CD14-positive monocyte (primary cell): ENCODE measurements at regions not wholly inside any gene's neighbourhood (a gene's known extent, or its start where the extent isn't known, plus 50 kb on each side); places are given as distances from the start of the nearest gene placed in this dataset.

Source experiments
- DNase-seq, 3 donors: peaks; one replicate each; pipeline ENCODE4 v3.0.0-alpha.2; 2011 to 2022
- H2AFZ ChIP-seq: 2 replicates; pipeline ENCODE4 v1.6.0; 2012; ENCODE audit warnings: mild to moderate bottlenecking, low read depth, low read length, inconsistent platforms; ENCODE audit not compliant: insufficient read depth, poor library complexity, severe bottlenecking
- H3K27ac ChIP-seq, 2 donors: 1 replicate in 1 of 2; 2 replicates in 1 of 2; pipeline ENCODE4 v1.5.1; 2012 to 2013; ENCODE audit warnings: low read length in 2 of 2, control low read depth in 1 of 2, inconsistent platforms in 1 of 2, low read depth in 1 of 2, mild to moderate bottlenecking in 1 of 2
- H3K27me3 ChIP-seq, 2 donors: one replicate each; pipeline versions ENCODE4 v1.6.0 to v1.6.1; 2011 to 2013; ENCODE audit warnings: low read length in 2 of 2; ENCODE audit not compliant: control insufficient read depth in 2 of 2, insufficient read depth in 2 of 2
- H3K36me3 ChIP-seq, 2 donors: replicated peaks in 1 of 2; 1 replicate in 1 of 2; 2 replicates in 1 of 2; pipeline versions ENCODE4 v1.5.1 to v1.6.1; 2012 to 2013; ENCODE audit warnings: low read length in 2 of 2, control low read depth in 1 of 2, inconsistent platforms in 1 of 2, mild to moderate bottlenecking in 1 of 2; ENCODE audit not compliant: insufficient read depth in 2 of 2, control insufficient read depth in 1 of 2
- H3K4me1 ChIP-seq, 2 donors: 1 replicate in 1 of 2; 2 replicates in 1 of 2; pipeline versions ENCODE4 v1.5.1 to v1.6.1; 2012 to 2013; ENCODE audit warnings: low read length in 2 of 2, control low read depth in 1 of 2, inconsistent platforms in 1 of 2, mild to moderate bottlenecking in 1 of 2, moderate library complexity in 1 of 2; ENCODE audit not compliant: insufficient read depth in 2 of 2, control insufficient read depth in 1 of 2
- H3K4me2 ChIP-seq: replicated peaks from 2 replicates; pipeline ENCODE3; 2012; ENCODE audit warnings: low read length, moderate library complexity, mild to moderate bottlenecking; ENCODE audit not compliant: poor library complexity, severe bottlenecking; ENCODE audit errors: extremely low read depth
- H3K4me3 ChIP-seq, 3 experiments: fragments of 200-600 bp in 1 of 3; sonication (generic) in 1 of 3; replicated peaks in 1 of 3; 1 replicate in 2 of 3; 2 replicates in 1 of 3; pipeline ENCODE4 v1.5.1; 2011 to 2013; ENCODE audit warnings: low read length in 3 of 3, mild to moderate bottlenecking in 3 of 3, control low read depth in 2 of 3, low read depth in 2 of 3, inconsistent platforms in 1 of 3, moderate library complexity in 1 of 3
- H3K79me2 ChIP-seq: 2 replicates; pipeline ENCODE4 v1.6.0; 2012; ENCODE audit warnings: mild to moderate bottlenecking, control low read depth, inconsistent platforms, low read length, moderate library complexity; ENCODE audit not compliant: insufficient read depth
- H3K9ac ChIP-seq: 2 replicates; pipeline ENCODE4 v1.6.0; 2017; ENCODE audit warnings: low read length, mild to moderate bottlenecking; ENCODE audit not compliant: insufficient read depth, poor library complexity, severe bottlenecking
- H3K9me3 ChIP-seq, 2 donors: replicated peaks in 1 of 2; 1 replicate in 1 of 2; 2 replicates in 1 of 2; pipeline versions ENCODE4 v1.5.1 to v1.6.1; 2012 to 2013; ENCODE audit warnings: low read length in 2 of 2, control low read depth in 1 of 2; ENCODE audit not compliant: control insufficient read depth in 1 of 2, insufficient read depth in 1 of 2
- H4K20me1 ChIP-seq: 2 replicates; pipeline ENCODE4 v1.6.0; 2012; ENCODE audit warnings: mild to moderate bottlenecking, low read length, control low read depth, moderate library complexity; ENCODE audit not compliant: insufficient read depth
- H3K27ac Mint-ChIP-seq, 7 donors: one replicate each; pipeline ENCODE4 v1.8.0; 2020; ENCODE audit warnings: mild to moderate bottlenecking in 7 of 7, mixed read lengths in 7 of 7, moderate library complexity in 6 of 7, inconsistent platforms in 2 of 7
- H3K27me3 Mint-ChIP-seq, 3 donors: one replicate each; pipeline ENCODE4 v1.8.0; 2021 to 2022; ENCODE audit warnings: low read depth in 3 of 3, mild to moderate bottlenecking in 3 of 3, mixed read lengths in 3 of 3, moderate library complexity in 3 of 3, inconsistent platforms in 1 of 3
- H3K36me3 Mint-ChIP-seq, 2 donors: one replicate each; pipeline ENCODE4 v1.8.0; 2020; ENCODE audit warnings: mixed read lengths in 2 of 2, inconsistent platforms in 1 of 2, mild to moderate bottlenecking in 1 of 2
- H3K4me1 Mint-ChIP-seq: one replicate; pipeline ENCODE4 v1.8.0; 2020; ENCODE audit warnings: mild to moderate bottlenecking, mixed read lengths
- H3K4me3 Mint-ChIP-seq, 2 donors: one replicate each; pipeline ENCODE4 v1.8.0; 2020; ENCODE audit warnings: mild to moderate bottlenecking in 2 of 2, mixed read lengths in 2 of 2, moderate library complexity in 1 of 2
- H3K9me3 Mint-ChIP-seq, 7 donors: one replicate each; pipeline ENCODE4 v1.8.0; 2020 to 2022; ENCODE audit warnings: mixed read lengths in 7 of 7, mild to moderate bottlenecking in 6 of 7, moderate library complexity in 6 of 7, inconsistent platforms in 2 of 7
- CTCF ChIP-seq: fragments of 200-600 bp; IDR thresholded peaks from one replicate; pipeline ENCODE4 v1.8.0; 2022; ENCODE audit warnings: antibody characterized with exemption, mild to moderate bottlenecking
- WGBS: methylation state at CpG from one replicate; pipeline ENCODE4 v1.1.5; 2013; ENCODE audit warnings: missing lambda C conversion rate; ENCODE audit not compliant: insufficient coverage; 5-methylcytosine and 5-hydroxymethylcytosine counted together
- intact Hi-C, 2 donors: fragments of 100-400 bp; cut with micrococcal nuclease; formaldehyde crosslinking; loops; one replicate each; pipeline versions ENCODE4 v1.15.0 to v1.15.1; 2023

GRCh38 chr4:23085249-23085568, 392.5 kb downstream of the GBA3 start:
- intact Hi-C loops: no loop called here
- Histone ChIP-seq H3K4me2 (no peak overlapping the region), H3K79me2 (no peaks in the 10 kb centered on the region), H3K27ac (no peak overlapping the region), H4K20me1 (no peaks in the 10 kb centered on the region), H3K27me3 (no peaks in the 10 kb centered on the region), H3K4me1 (no peaks in the 10 kb centered on the region), H3K36me3 (no peaks in the 10 kb centered on the region), H3K9ac (no peak overlapping the region), H3K4me3 (no peak overlapping the region), H2AFZ (no peak overlapping the region), H3K9me3 (peaks cover 0 to 2% of the 10 kb centered on the region in 2 donors)
- DNase-seq: no peak
- Mint-ChIP-seq H3K27ac (no peak overlapping the region), H3K4me1 (no peaks in the 10 kb centered on the region), H3K9me3 (peaks cover 0 to 13% (median 8%) of the 10 kb centered on the region in 7 donors), H3K27me3 (no peaks in the 10 kb centered on the region), H3K4me3 (no peak overlapping the region), H3K36me3 (no peaks in the 10 kb centered on the region)
- no peak for TF ChIP-seq CTCF
- WGBS: 100% methylated on average over 1 of the region's 2 CpGs

- Mint-ChIP-seq H3K27ac (no peak overlapping the region), H3K36me3 (no peaks in the 10 kb centered on the region), H3K4me3 (no peak overlapping the region), H3K27me3 (no peaks in the 10 kb centered on the region), H3K4me1 (no peaks in the 10 kb centered on the region), H3K9me3 (peaks cover 0 to 18% (median 10%) of the 10 kb centered on the region in 7 donors)
- no peak overlapping the region for H3K9ac ChIP-seq
- peaks cover 5 to 7% of the 10 kb centered on the region in 2 donors for H3K9me3 ChIP-seq
- H2AFZ ChIP-seq: no peak overlapping the region
- H4K20me1 ChIP-seq: no peaks in the 10 kb centered on the region
- no peaks in the 10 kb centered on the region for H3K4me1 ChIP-seq
- H3K79me2 ChIP-seq: no peaks in the 10 kb centered on the region
- intact Hi-C loops: no loop called here
- peak in 1 of 3 donors; percentile 20 for DNase-seq
- no peak overlapping the region for H3K4me2 ChIP-seq
- no CpG with 5 or more reads among the region's 3 CpGs for WGBS
- no peaks in the 10 kb centered on the region for H3K36me3 ChIP-seq
- no peak overlapping the region for H3K27ac ChIP-seq
- no peaks in the 10 kb centered on the region for H3K27me3 ChIP-seq
- no peak for TF ChIP-seq CTCF
- no peak overlapping the region for H3K4me3 ChIP-seq
These were observed 392.0 kb downstream of the GBA3 start for GRCh38 chr4:23084559-23085248.
